NCI-H2029 treated with DMSO at 0.1 percent for 48 hours (cell line): ENCODE measurements at regions not wholly inside any gene's neighbourhood (a gene's known extent, or its start where the extent isn't known, plus 50 kb on each side); places are given as distances from the start of the nearest gene placed in this dataset.

Experiments
- DNase-seq: peaks from one replicate; lab custom pipeline; 2025; lab: John Stamatoyannopoulos, UW

- no peak for DNase-seq
Measured at GRCh38 chr18:78904179-78904531, 75.5 kb upstream of the SALL3 start.

DNA sequence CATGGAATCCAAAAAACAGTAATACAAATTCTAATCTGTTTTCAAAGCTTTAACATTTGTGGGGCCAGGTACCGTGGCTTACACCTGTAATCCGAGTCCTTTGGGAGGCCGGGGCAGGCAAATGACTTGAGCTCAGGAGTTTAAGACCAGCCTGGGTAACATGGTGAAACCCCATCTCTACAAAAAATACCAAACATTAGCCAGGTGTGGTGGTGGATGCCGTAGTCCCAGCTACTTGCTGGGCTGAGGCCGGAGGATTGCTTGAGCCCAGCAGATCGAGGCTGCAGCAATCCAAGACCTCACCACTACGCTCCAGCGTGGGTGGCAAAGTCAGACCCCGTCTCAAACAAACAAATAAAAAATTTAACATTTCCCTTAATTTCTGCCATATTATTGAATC, 74.3 kb upstream of the SALL3 start:
- no peak for DNase-seq

DNA sequence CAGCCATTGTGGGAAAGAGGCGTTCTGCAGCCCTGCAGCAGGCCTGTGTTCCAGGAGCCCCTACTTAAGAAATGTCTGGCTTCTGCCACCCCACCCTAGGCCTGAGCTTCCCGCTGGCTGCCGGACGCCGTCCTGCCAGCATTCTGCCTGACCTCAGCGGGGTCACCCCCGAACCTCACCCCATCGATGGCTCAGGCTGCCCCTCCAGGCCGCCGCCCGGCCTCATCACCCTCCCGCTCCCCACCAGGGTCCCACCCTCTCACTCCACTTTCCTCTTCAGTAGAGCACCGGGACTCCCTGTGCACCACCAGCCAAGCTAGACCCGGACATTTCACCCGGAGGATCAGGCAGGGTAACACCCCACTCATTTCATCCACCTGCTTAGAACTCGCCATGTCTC, 73.6 kb upstream of the SALL3 start:
- no peak for DNase-seq

DNA sequence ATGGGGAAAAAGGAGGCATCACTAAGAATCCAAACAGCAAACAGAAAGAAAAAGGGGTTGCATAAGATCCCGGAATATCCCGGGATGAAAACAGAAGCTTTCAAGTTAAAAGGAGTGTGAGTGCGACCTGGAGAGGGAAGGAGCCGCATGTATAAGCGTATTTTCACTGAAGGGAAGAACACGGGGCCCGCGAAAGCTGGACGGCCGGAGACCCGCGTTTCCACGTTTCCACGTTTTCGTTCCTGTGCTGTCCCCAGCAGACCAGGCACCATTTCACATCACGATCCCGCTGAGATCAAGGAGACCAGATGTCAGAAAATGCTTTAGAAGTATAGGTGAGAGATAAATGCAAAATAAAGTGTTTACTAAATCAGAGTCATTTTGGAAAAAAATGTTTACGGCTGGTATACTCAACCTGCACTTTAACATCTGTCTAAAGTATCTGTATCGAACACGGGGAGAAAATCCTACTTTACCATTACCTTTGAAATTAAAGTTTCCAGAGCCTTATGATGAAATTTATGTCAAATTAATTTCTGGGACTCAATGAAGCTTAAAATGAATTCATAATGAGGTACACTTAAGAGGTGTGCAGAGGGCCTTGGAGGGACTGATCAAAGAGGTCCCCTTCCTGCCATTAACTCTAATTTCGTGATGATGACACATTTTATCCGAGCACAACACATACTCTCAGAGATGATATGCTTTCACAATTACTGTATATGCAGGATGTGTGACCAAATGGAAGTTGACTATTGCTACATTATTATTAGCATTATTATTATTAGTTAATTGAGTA, 71.0 kb upstream of the SALL3 start:
- DNase-seq: no peak

DNA sequence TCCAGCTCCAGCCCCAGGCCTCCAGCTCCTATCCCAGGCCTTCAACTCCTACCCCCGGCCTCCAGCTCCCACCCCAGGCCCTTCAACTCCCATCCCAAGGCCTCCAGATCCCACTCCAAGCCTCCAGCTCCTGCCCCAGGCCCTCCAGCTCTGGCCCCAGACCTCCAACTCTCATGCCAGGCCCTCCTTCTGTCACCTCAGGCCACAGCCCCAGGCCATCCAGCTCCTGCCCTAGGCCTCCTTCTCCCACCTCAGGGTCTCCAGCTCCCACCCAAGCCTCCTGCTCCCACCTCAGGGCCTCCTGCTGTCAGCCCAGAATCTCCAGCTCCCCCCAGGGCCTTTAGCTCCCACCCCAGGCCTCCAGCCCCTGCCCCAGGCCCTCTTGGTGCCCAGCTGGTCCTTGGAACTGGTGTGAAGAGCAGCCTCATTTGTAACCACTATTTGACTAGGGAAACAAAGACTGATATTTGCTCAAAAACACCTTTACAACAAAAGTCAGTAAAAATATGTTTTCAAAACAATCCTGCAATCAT, 67.8 kb upstream of the SALL3 start:
- no peak for DNase-seq

- DNase-seq: no peak
Measured at GRCh38 chr18:78912336-78912735, 67.3 kb upstream of the SALL3 start.

DNA sequence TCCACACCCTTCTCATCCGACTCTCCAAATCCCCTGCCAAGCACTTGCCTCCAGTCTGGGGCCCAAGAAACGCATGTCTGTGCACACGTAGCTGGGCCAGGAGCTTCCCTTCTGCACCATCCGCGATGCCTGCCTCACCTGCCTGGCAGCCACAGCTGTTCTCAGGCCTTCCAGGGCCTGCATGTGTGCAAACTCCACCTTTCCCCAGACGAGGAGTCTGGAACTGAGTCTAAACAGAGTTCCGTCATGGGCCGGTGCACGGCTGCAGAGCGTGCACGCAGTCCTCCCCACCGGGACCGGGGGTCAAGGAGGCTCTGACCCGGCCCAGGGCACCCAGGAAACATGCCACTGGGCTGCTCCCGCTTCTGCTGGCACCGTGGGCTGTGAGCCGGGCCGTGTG, 66.8 kb upstream of the SALL3 start:
- DNase-seq: no peak

GRCh38 chr18:78913395-78913794, 66.2 kb upstream of the SALL3 start:
- DNase-seq: no peak

- DNase-seq: no peak
Measured at GRCh38 chr18:78913830-78914231, 65.8 kb upstream of the SALL3 start.

DNA sequence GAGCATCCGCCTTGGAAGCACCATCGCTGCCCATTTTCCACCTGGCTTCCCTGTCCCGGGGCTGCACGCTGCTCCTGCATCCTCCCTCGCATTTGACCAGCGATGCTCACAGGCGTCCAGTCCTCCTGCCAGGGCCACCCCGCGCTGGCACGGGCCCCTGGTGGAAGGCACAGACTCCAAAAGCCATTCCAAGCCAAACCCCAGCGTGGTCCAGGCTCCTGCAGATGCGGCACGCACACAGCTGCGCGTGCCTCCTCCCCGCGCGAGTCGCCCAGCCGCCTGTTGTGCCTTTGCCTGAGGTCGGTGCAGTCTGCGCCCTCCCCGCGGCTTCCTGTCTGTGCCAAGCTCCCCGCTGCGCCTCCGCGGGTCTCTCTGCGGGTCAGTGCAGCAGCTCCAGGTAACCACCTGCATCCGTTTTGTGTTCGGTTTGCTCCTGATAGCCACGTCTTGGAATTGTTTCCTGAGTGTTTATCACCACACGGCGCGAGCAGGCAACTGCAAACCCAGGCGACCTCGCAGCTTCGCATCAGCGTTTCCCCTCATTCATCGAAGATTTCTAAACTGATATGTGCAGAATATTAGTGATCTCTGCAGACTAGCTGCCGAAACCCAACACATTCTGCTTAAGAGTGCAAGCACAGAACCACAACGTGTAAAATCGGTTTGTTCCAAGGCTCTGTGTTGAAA, 65.2 kb upstream of the SALL3 start:
- DNase-seq: no peak

- no peak for DNase-seq
Measured at GRCh38 chr18:78915446-78916008, 64.1 kb upstream of the SALL3 start.

DNA sequence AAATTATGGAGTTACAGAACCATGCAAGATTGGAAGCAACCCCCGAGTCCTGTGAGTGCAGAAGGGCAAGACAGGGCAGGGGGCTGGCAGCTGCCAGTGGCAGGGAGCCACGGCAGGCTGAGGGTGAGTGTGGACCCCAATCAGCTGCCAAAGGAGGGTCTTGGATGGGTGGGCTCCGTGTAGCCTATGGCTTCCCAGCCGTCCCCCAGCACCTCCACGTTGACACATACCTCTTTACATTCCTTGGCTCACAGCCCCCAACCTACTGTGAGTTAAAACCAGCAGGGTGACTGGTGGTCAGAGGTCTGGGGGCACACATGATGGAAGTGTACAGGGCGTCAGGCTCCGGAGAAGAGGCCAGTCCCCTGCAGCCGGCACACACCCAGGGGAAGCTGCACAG, 60.9 kb upstream of the SALL3 start:
- DNase-seq: no peak

DNA sequence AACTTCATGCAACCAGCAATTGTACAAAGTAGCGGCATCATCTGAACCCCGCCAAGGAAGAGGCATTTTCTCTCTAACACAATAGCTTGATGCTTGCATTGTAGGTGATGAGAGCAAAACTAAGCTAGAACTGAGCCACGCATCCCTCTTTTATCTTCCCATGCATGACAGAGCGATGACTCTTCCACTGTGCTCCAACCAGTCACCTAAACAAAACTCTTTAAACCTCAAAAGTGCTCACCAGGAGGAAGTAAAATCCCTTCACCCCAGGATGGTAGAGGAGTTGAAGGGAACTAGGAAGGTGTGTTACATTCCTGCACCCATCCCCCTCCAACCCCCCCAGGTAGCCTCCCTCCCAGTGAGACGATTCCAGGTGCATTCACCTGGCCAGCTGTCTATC, 59.7 kb upstream of the SALL3 start:
- DNase-seq: no peak

- no peak for DNase-seq
Measured at GRCh38 chr18:78920456-78921138, 59.0 kb upstream of the SALL3 start.

- DNase-seq: no peak
Measured at GRCh38 chr18:78922856-78923255, 56.8 kb upstream of the SALL3 start.

GRCh38 chr18:78924301-78924700, 55.3 kb upstream of the SALL3 start:
- DNase-seq: no peak

DNA sequence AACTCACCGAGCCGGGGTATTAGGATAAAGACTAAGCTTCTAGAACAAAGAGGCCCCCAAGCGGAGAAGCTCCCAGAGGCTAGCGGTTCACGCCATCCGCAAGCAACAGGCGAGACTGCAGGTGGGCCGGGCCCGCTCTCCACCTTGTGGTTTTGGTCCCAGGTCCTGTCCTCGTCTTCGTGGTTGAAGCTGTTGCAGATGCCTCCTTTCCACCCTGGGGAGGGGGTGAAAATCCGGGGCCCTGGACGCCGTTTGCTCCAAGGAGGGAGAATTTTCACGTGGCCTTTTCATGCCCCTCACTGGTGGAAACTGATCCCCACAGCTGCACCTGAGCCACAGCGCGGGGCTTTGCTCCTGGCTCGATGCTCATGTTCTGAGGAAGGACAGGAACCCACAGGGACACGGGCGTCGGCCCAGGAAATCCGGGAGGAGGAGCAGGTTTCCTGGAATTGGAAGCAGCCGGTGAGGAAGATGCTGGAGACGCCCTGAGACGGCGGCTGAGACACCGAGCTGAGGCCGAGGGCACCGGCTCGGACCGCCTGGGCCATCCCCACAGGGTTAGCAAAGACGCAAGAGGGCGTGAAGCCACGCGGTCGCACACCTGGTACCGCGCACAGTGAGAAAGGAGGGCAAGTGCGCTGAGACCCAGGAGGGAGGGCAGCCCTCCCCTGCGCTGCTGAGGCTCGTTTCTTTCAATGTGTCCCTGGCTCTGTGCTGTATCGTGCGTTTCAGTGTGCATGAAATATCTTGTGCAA, 54.7 kb upstream of the SALL3 start:
- no peak for DNase-seq

DNA sequence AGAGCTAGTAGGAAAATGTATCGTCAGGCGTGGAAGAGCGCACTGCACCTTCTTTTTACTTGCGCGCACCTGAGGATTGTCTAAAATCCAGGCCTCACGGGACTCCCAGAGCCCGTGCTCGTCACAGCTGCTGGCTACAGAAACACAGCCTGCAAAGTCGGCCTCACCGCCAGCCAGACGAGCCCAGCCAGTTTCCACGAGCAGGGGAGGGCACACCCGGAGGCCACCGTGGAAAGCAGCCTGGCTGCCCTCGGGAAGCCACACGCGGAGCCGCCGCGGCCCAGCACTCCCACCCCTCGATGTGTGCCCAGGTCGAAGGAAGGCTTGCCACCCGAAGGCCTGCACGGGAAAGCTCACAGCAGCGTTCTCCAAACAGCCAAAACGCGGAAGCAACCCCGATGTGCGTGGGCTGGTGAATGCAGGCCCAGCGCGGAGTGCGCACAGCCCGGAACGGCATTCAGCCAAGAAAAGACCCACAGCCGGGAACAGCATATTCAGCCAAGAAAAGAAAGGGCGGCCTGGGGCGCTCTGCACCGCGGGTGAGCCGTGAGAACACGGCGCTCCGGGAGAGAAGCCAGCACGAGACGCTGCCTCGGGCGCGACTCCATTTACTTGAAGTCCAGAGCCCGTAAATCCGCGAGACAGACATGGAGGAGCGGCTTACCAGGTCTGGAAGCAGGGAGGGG, 53.9 kb upstream of the SALL3 start:
- DNase-seq: no peak

DNA sequence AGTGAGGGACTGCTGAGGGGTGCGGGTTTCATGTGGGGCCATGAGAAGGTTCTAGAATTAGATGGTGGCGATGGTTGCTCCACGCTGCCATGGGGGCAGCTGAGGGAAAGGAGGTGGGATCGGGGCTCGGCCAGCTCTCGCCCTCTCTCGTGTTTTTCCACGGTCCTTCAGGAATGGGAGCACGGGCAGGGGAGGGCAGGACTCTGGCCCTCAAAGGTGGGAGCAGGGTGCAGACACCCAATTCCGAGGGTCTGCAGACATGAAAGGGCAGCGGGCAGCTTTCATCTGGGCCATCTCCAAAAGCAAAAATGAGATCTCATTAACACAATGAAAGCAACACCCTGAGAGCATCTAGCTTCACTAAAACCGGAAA, 53.4 kb upstream of the SALL3 start:
- no peak for DNase-seq

DNA sequence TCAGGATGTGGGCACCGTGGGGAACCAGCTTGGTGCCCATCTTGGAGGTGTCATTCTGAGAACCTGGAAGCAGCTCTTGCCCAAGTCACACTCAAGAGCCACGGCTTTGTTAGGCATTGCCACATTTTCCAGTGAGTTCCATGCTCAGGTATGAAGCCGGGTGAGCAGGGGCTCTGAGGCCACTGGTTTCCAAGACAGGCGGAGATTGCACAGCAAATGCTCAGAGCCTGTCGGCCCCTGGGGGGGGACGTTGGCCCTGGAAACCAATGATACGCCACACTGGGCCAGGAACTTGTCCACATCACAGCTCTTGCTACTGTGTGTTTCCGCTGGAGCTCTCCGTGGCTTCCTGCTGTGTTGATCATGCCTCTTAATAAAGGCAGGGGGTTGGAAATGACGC, 52.5 kb upstream of the SALL3 start:
- DNase-seq: no peak

DNA sequence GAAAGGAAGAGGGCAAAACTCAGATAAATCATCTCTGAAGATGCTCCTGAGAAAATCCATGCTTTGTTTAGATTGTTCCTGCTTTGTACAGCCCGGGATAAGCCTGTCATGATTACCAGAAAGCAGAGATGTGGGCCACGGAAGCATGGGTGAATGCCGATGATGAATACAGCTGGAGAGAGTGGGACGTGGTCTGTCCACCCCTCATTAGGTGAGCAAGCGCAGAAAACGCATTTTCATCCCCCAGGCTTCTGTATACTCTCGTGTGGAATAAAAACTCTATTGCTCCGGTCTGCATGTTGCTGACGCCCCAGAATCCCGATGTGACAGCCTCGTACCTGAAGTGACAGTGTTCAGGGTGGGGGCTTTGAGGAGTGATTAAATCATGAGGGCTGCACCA, 52.0 kb upstream of the SALL3 start:
- DNase-seq: no peak
